GM18951 (cell line): ENCODE measurements at regions not wholly inside any gene's neighbourhood (a gene's known extent, or its start where the extent isn't known, plus 50 kb on each side); places are given as distances from the start of the nearest gene placed in this dataset.

Experiments used
- POLR2A ChIP-seq: IDR thresholded peaks from 4 replicates; pipeline ENCODE4 v1.6.1; 2011; ENCODE audit warnings: mild to moderate bottlenecking; ENCODE audit not compliant: insufficient read length, insufficient read depth; ENCODE audit errors: extremely low read depth
- in situ Hi-C: fragments of 300-500 bp; cut with MboI; formaldehyde crosslinking; loops from one replicate; pipeline ENCODE4 v1.12.0; 2022; ENCODE audit warnings: low sequenced_read_pairs, mixed read lengths, inconsistent platforms; ENCODE audit not compliant: unreplicated experiment

- TF ChIP-seq POLR2A: no peak
- in situ Hi-C loops: no loop called here
Measured at GRCh38 chrX:39528161-39528916, 569.4 kb downstream of the BCOR start.

GRCh38 chrX:39532761-39533160, 565.0 kb downstream of the BCOR start:
- no peak for TF ChIP-seq POLR2A
- in situ Hi-C loops: no loop called here

DNA sequence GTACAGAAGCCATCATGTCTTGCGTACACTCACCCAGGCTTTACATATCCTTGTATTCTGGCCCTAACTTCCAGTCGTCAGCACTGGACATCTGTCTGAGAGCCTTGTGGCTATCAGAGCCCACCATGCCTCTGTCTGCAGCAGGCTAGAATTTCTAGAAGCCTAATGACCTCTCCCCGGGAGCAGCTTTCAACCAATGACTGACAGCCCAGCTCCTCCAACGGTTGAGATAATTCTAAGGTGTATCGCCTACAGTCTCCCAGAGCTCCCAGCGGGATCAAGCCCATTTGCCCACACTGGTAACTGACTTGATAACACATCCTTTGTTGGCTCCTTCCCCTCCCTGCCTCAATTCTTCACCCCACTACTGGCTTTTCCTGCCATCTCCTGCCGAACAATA, 562.8 kb downstream of the BCOR start:
- in situ Hi-C loops: no loop called here
- TF ChIP-seq POLR2A: no peak

DNA sequence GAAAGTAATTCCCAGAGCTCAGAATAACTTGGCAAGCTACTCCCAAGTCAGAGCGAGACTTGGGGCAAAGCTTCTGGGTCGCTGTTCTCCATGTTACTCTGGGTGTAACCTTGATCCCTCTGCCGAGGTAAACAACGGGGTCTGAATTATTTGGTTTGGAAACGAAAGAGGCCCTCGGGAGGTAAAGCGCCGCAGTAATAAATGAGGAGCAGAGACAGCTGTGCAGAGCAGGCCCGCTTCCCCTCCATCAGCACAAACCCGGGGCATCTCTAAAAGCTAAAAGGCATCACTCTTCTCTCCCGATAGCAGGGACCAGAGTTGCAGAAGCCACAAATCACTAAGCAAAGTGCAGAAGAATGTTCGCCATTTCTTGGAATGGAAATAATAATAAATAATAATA, 561.5 kb downstream of the BCOR start:
- TF ChIP-seq POLR2A: no peak
- in situ Hi-C loops: no loop called here

- no peak for TF ChIP-seq POLR2A
- in situ Hi-C loops: no loop called here
Measured at GRCh38 chrX:39541881-39542280, 555.9 kb downstream of the BCOR start.

DNA sequence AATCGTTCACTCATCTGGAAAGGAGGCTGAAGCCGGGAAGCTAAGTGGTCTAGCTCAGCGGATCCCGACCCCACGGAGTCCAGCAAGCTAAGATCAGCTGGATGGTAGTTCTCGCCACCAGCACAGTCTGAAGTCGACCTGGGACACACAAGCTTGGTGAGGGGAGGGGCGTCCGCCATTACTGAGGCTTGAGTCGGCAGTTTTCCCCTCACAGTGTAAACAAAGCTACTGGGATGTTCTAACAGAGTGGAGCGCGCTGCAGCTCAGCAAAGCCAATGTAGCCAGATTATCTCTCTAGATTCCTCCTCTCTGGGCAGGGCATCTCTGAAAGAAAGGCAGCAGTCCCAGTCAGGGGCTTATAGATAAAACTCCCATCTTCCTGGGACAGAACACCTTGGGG, 555.4 kb downstream of the BCOR start:
- in situ Hi-C loops: no loop called here
- no peak for TF ChIP-seq POLR2A

GRCh38 chrX:39550795-39551361, 546.9 kb downstream of the BCOR start:
- TF ChIP-seq POLR2A: no peak
- in situ Hi-C loops: no loop called here

- in situ Hi-C loops: no loop called here
- no peak for TF ChIP-seq POLR2A
Measured at GRCh38 chrX:39551762-39552161, 546.0 kb downstream of the BCOR start.

DNA sequence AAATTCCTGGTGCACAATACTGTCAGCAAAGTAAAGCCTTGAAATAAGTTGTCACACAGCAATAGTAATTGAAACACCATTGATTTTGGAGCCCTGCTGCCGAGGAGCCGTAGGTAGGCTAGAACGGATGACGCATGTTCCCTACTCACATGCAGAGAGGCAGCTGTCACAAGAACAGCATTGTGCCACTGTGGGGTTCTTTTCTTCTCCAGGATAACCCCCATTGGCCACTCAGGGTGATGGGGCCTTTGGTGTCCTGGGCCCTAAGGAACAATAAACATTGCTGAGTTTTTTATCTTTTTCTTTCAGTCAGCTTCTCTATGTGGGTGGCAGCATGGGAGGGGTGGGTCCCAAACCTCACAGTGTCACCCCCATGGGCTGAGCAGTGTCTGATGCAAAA, 542.3 kb downstream of the BCOR start:
- in situ Hi-C loops: no loop called here
- TF ChIP-seq POLR2A: no peak

- in situ Hi-C loops: no loop called here
- TF ChIP-seq POLR2A: no peak
Measured at GRCh38 chrX:39556056-39556455, 541.7 kb downstream of the BCOR start.

- no peak for TF ChIP-seq POLR2A
- in situ Hi-C loops: no loop called here
Measured at GRCh38 chrX:39559229-39559628, 538.5 kb downstream of the BCOR start.

DNA sequence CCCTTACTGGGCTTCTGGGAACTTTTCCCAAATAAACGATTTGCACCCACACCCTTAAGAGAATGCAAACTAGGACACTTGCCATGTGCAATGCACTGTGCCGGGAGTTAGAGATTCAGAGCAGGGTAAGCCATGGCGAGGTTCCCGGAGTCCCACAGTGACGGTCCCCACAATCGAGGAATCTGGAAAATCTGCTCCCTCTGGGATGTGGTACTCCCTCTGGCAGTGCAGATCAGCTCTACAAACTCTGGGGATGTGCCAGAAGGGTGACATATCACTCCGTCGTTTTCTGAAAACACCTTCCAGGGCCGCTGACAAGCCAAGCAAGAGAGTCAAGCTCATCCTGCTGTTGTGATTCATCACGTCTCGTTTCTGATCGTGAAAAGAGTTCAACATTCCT, 537.5 kb downstream of the BCOR start:
- TF ChIP-seq POLR2A: no peak
- in situ Hi-C loops: no loop called here

DNA sequence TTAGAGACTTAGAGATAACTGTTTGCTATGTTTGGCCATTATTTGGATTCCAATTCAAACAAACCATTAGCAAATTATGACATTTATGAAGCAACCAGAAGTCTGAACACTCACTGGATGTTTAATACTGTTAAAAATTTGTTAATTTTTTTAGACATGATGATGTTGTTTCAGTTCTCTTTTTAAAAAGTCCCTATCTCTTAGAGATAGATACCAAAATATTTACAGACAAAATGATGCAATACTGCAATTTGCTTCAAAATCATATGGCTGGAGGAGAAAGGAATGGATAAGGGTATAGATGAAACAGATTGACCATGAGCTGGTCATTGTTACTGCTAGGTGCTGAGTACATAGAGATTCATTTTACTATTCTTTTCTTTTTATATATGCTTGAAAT, 534.6 kb downstream of the BCOR start:
- in situ Hi-C loops: no loop called here
- no peak for TF ChIP-seq POLR2A

GRCh38 chrX:39564751-39565150, 533.0 kb downstream of the BCOR start:
- in situ Hi-C loops: no loop called here
- TF ChIP-seq POLR2A: no peak

DNA sequence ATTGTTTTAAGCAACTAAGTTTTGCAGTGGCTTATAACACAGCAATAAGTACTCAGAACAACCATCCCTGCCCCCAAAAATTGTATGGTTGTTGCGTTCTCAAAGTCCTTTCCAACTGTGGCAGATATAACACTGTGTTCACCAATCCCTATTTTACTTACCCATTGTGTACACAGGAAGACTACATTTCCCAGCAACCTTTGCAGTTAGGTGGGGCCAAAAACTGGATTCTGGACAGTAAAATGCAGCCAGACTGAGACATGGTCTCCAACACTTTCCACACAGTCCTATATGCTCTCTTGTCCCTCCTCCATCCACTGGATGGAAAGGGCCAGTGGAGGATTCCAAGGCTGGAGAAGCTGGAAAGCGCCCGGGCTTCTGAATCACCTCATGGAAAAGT, 523.6 kb downstream of the BCOR start:
- in situ Hi-C loops: no loop called here

More for the DNA sequence above, 523.6 kb downstream of the BCOR start:
- TF ChIP-seq POLR2A: no peak
